HepG2 (cell line): ENCODE measurements at regions not wholly inside any gene's neighbourhood (a gene's known extent, or its start where the extent isn't known, plus 50 kb on each side); places are given as distances from the start of the nearest gene placed in this dataset.

Experiments used
- ATAC-seq: fragments of 200-7000 bp; cut with Tn5 transposase; 3 replicates; pipeline ENCODE4 v1.9.1; 2020; ENCODE audit warnings: mild to moderate bottlenecking, moderate library complexity
- BruUV-seq: library from RNA; stranded (reverse); fragments of 400-500 nt; replicated peaks from 2 replicates; lab custom pipeline; 2021; lab: Mats Ljungman, UMichigan
- CTCF ChIA-PET: fragments of 300-600 bp; formaldehyde crosslinking; extraction: SDS; loops from one replicate; lab custom pipeline; 2021; ENCODE audit warnings: low total read pairs, inconsistent platforms, low intra/inter-chr PET ratio; lab: Yijun Ruan, JAX
- POLR2A ChIA-PET: fragments of 350-600 bp; sonication (Branson Sonifier 250); formaldehyde crosslinking; loops from one replicate; lab custom pipeline; 2020; ENCODE audit warnings: antibody characterized with exemption, inconsistent platforms; lab: Yijun Ruan, JAX
- DNase-seq: peaks from one replicate; pipeline ENCODE4 v3.0.0-alpha.2; 2015; ENCODE audit warnings: low spot score
- FAIRE-seq: peaks from 3 replicates; lab custom pipeline; 2011; peaks lifted over from hg19 to GRCh38; lab: Jason Lieb, UNC
- H2AFZ ChIP-seq: one replicate; pipeline ENCODE4 v1.6.1; 2011; ENCODE audit warnings: low read length, inconsistent platforms
- H3K27ac ChIP-seq: fragments of 300-600 bp; 3 replicates; pipeline ENCODE4 v1.8.0; 2011; ENCODE audit warnings: mixed run types, mild to moderate bottlenecking, mixed read lengths, low read length, inconsistent platforms; ENCODE audit not compliant: insufficient read depth; ENCODE audit errors: extremely low read length
- H3K27me3 ChIP-seq, 2 experiments: fragments of 200-600 bp in 1 of 2; 2 replicates in 1 of 2; 3 replicates in 1 of 2; pipeline versions ENCODE4 v1.6.0 to v1.8.0; 2011; ENCODE audit warnings: low read length in 2 of 2, mild to moderate bottlenecking in 2 of 2, moderate library complexity in 2 of 2, inconsistent platforms in 1 of 2; ENCODE audit not compliant: insufficient read depth in 2 of 2, control insufficient read depth in 1 of 2
- H3K36me3 ChIP-seq, 2 experiments: fragments of 200-600 bp in 1 of 2; replicated peaks in 1 of 2; 2 replicates in 1 of 2; 3 replicates in 1 of 2; pipeline versions ENCODE4 v1.5.1 to v1.8.0; 2011; ENCODE audit warnings: low read length in 2 of 2, inconsistent platforms in 1 of 2; ENCODE audit not compliant: insufficient read depth in 2 of 2, control insufficient read depth in 1 of 2
- H3K4me1 ChIP-seq: 2 replicates; pipeline ENCODE4 v1.5.1; 2012; ENCODE audit warnings: low read length, inconsistent platforms; ENCODE audit not compliant: insufficient read depth
- H3K4me2 ChIP-seq: 2 replicates; pipeline ENCODE4 v1.6.0; 2011; ENCODE audit warnings: low read depth, low read length, inconsistent platforms
- H3K4me3 ChIP-seq, 3 experiments: fragments of 200-600 bp in 1 of 3; sonication (generic), shearing (Covaris generic) in 1 of 3; replicated peaks in 1 of 3; 2 replicates each; pipeline ENCODE4 v1.5.1; 2011 to 2016; ENCODE audit warnings: low read length in 3 of 3, inconsistent platforms in 2 of 3, low read depth in 2 of 3, mild to moderate bottlenecking in 2 of 3, control low read depth in 1 of 3, mixed read lengths in 1 of 3; ENCODE audit not compliant: insufficient read depth in 1 of 3
- H3K79me2 ChIP-seq: one replicate; pipeline ENCODE4 v1.6.1; 2011; ENCODE audit warnings: low read length, inconsistent platforms; ENCODE audit not compliant: insufficient read depth
- H3K9ac ChIP-seq: 2 replicates; pipeline ENCODE4 v1.6.0; 2011; ENCODE audit warnings: mild to moderate bottlenecking, low read depth, low read length, inconsistent platforms; ENCODE audit not compliant: insufficient read depth
- H3K9me3 ChIP-seq: 2 replicates; pipeline ENCODE4 v1.5.1; 2012; ENCODE audit warnings: mild to moderate bottlenecking, low read length
- H4K20me1 ChIP-seq: 2 replicates; pipeline ENCODE4 v1.6.0; 2011; ENCODE audit warnings: inconsistent platforms, mild to moderate bottlenecking, low read length, moderate library complexity; ENCODE audit not compliant: insufficient read depth
- DR1 ChIP-seq: sonication (generic); formaldehyde crosslinking; IDR thresholded peaks from 2 replicates; pipeline ENCODE4 v1.8.0; 2021; ENCODE audit warnings: mild to moderate bottlenecking, missing genetic modification reagents, inconsistent platforms
- HMGA1 ChIP-seq: sonication (generic); formaldehyde crosslinking; conservative IDR thresholded peaks from 2 replicates; pipeline ENCODE4 v1.4.0; 2020; ENCODE audit warnings: missing genetic modification reagents
- KAT2B ChIP-seq: fragments of 150-350 bp; IDR thresholded peaks from 2 replicates; pipeline ENCODE4 v1.6.1; 2014; ENCODE audit warnings: low read depth, low read length, borderline replicate concordance
- MBD4 ChIP-seq: IDR thresholded peaks from 2 replicates; pipeline ENCODE4 v1.6.1; 2012; ENCODE audit warnings: low read length, inconsistent platforms, borderline replicate concordance
- MXI1 ChIP-seq: IDR thresholded peaks from 3 replicates; pipeline ENCODE4 v1.6.1; 2012; ENCODE audit warnings: low read depth, low read length, inconsistent platforms, borderline replicate concordance
- PPARG ChIP-seq: conservative IDR thresholded peaks from 2 replicates; pipeline ENCODE4 v1.6.1; 2016; ENCODE audit warnings: missing biosample characterization, missing genetic modification reagents
- U2AF1 ChIP-seq: fragments of 200-400 bp; formaldehyde crosslinking; optimal IDR thresholded peaks from 2 replicates; pipeline ENCODE3; 2017; ENCODE audit warnings: mild to moderate bottlenecking, low read depth, low read length
- ZNF10 ChIP-seq: sonication (generic); formaldehyde crosslinking; IDR thresholded peaks from 2 replicates; pipeline ENCODE4 v1.4.0; 2020; ENCODE audit warnings: mild to moderate bottlenecking, low read depth, missing genetic modification reagents, borderline replicate concordance
- ZNF253 ChIP-seq: sonication (generic); formaldehyde crosslinking; IDR thresholded peaks from 2 replicates; pipeline ENCODE4 v1.8.0; 2022; ENCODE audit warnings: mild to moderate bottlenecking, missing genetic modification reagents, borderline replicate concordance
- WGBS: methylation state at CpG from one replicate; pipeline ENCODE4 v1.1.6; 2017; ENCODE audit warnings: low lambda C conversion rate; 5-methylcytosine and 5-hydroxymethylcytosine counted together
- in situ Hi-C: cut with HindIII; loops from 2 replicates; pipeline ENCODE4 v1.10.0; 2017; ENCODE audit warnings: low pct_unique_long_range_greater_than_20kb; ENCODE audit not compliant: extremely low pct_ligation_motif_present
- intact Hi-C: fragments of 100-400 bp; cut with micrococcal nuclease; formaldehyde crosslinking; loops from one replicate; pipeline ENCODE4 v1.10.0; 2022; ENCODE audit not compliant: unreplicated experiment
- TF ChIP-seq, protein P1 (sequence below): sonication (generic); formaldehyde crosslinking; IDR thresholded peaks from 2 replicates; pipeline ENCODE4 v1.8.0; 2022; ENCODE audit warnings: mild to moderate bottlenecking, missing genetic modification reagents, moderate library complexity
- TF ChIP-seq, protein P2 (sequence below): sonication (generic); formaldehyde crosslinking; IDR thresholded peaks from 2 replicates; pipeline ENCODE4 v1.4.0; 2020; ENCODE audit warnings: missing genetic modification reagents, borderline replicate concordance
- TF ChIP-seq, protein P3 (sequence below): sonication (generic); formaldehyde crosslinking; IDR thresholded peaks from 2 replicates; pipeline ENCODE4 v1.5.0; 2020; ENCODE audit warnings: mild to moderate bottlenecking, missing genetic modification reagents
- TF ChIP-seq, protein P4 (sequence below): sonication (generic); formaldehyde crosslinking; IDR thresholded peaks from 2 replicates; pipeline ENCODE4 v1.4.0; 2020; ENCODE audit warnings: missing genetic modification reagents

DNA sequence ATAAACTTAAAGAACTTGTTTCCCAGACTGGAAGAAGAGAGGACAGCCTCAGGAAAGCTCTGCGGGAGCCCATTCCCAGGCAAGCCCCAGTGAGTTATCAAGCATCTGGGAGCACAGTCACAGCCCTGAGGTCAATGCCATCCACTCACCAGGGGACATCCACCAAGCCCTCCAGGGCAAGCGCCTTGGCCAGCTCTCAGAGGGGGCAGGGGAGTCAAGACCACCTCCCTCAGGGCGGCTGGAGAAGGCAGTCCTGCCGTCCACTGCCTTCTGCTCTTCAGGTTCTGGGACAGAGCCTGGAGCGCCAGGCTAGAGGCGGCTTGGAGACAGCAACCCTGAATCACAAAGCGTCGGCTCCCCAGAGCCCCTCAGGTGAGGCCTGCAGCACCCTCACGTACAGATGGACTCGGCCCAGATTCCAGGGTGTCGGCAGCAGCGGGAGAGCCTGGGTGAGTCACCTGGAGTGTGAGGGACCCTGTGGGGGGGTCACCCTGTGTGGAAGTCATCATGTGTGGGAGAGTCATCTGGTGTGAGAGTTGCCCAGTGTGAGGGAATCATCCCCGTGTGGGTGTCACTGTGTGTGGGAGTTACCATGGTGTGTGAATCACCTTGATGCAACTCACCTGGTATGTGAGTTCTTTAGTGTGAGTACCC lies 100.9 kb upstream of the TEX51 start:
- intact Hi-C loops = no loop called here
- ChIA-PET CTCF (no interaction called here), POLR2A (no interaction called here)
- in situ Hi-C loops = loop anchor here (10.0 to 25.0 kb wide), 2 partner anchors 247 to 1985 kb away; no protein-coding TSS in a partner anchor
- no peak overlapping the region for H2AFZ ChIP-seq
- H3K9me3 ChIP-seq = no peaks in the 10 kb centered on the region
- WGBS = 3% methylated on average over 10 of the region's 13 CpGs
- no peak overlapping the region for H3K27ac ChIP-seq
- BruUV-seq = no TSS peak
- H3K36me3 ChIP-seq = no peaks in the 10 kb centered on the region
- peaks cover 2 to 71% of the 10 kb centered on the region in 2 experiments; a peak in 4 of 5 replicates for H3K27me3 ChIP-seq
- H3K79me2 ChIP-seq = no peaks in the 10 kb centered on the region
- FAIRE-seq (no peak), DNase-seq (no peak), ATAC-seq (peak; percentile 13; the same call in 1 of the 3 replicates)
- H3K9ac ChIP-seq = no peak overlapping the region
- no peak overlapping the region for H3K4me2 ChIP-seq
- H4K20me1 ChIP-seq = no peaks in the 10 kb centered on the region
- no peaks in the 10 kb centered on the region for H3K4me1 ChIP-seq
- TF ChIP-seq HMGA1 (CRISPR knock-in tag) (no peak), KAT2B (no peak), MBD4 (no peak), ZNF253 (CRISPR knock-in tag) (no peak), MXI1 (no peak), U2AF1 (no peak), PPARG (CRISPR knock-in tag) (no peak), ZNF10 (CRISPR knock-in tag) (no peak), DR1 (CRISPR knock-in tag) (no peak)
- TF ChIP-seq, protein P1, sequence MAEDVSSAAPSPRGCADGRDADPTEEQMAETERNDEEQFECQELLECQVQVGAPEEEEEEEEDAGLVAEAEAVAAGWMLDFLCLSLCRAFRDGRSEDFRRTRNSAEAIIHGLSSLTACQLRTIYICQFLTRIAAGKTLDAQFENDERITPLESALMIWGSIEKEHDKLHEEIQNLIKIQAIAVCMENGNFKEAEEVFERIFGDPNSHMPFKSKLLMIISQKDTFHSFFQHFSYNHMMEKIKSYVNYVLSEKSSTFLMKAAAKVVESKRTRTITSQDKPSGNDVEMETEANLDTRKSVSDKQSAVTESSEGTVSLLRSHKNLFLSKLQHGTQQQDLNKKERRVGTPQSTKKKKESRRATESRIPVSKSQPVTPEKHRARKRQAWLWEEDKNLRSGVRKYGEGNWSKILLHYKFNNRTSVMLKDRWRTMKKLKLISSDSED (CRISPR knock-in tag) = no peak
- TF ChIP-seq, protein P2, sequence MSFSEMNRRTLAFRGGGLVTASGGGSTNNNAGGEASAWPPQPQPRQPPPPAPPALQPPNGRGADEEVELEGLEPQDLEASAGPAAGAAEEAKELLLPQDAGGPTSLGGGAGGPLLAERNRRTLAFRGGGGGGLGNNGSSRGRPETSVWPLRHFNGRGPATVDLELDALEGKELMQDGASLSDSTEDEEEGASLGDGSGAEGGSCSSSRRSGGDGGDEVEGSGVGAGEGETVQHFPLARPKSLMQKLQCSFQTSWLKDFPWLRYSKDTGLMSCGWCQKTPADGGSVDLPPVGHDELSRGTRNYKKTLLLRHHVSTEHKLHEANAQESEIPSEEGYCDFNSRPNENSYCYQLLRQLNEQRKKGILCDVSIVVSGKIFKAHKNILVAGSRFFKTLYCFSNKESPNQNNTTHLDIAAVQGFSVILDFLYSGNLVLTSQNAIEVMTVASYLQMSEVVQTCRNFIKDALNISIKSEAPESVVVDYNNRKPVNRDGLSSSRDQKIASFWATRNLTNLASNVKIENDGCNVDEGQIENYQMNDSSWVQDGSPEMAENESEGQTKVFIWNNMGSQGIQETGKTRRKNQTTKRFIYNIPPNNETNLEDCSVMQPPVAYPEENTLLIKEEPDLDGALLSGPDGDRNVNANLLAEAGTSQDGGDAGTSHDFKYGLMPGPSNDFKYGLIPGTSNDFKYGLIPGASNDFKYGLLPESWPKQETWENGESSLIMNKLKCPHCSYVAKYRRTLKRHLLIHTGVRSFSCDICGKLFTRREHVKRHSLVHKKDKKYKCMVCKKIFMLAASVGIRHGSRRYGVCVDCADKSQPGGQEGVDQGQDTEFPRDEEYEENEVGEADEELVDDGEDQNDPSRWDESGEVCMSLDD (CRISPR knock-in tag) = no peak
- TF ChIP-seq, protein P3, sequence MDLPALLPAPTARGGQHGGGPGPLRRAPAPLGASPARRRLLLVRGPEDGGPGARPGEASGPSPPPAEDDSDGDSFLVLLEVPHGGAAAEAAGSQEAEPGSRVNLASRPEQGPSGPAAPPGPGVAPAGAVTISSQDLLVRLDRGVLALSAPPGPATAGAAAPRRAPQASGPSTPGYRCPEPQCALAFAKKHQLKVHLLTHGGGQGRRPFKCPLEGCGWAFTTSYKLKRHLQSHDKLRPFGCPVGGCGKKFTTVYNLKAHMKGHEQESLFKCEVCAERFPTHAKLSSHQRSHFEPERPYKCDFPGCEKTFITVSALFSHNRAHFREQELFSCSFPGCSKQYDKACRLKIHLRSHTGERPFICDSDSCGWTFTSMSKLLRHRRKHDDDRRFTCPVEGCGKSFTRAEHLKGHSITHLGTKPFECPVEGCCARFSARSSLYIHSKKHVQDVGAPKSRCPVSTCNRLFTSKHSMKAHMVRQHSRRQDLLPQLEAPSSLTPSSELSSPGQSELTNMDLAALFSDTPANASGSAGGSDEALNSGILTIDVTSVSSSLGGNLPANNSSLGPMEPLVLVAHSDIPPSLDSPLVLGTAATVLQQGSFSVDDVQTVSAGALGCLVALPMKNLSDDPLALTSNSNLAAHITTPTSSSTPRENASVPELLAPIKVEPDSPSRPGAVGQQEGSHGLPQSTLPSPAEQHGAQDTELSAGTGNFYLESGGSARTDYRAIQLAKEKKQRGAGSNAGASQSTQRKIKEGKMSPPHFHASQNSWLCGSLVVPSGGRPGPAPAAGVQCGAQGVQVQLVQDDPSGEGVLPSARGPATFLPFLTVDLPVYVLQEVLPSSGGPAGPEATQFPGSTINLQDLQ (CRISPR knock-in tag) = no peak
- TF ChIP-seq, protein P4, sequence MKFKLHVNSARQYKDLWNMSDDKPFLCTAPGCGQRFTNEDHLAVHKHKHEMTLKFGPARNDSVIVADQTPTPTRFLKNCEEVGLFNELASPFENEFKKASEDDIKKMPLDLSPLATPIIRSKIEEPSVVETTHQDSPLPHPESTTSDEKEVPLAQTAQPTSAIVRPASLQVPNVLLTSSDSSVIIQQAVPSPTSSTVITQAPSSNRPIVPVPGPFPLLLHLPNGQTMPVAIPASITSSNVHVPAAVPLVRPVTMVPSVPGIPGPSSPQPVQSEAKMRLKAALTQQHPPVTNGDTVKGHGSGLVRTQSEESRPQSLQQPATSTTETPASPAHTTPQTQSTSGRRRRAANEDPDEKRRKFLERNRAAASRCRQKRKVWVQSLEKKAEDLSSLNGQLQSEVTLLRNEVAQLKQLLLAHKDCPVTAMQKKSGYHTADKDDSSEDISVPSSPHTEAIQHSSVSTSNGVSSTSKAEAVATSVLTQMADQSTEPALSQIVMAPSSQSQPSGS (CRISPR knock-in tag) = no peak
- no peak overlapping the region for H3K4me3 ChIP-seq
